Ovary (tissue), 7 donors: ENCODE measurements at regions not wholly inside any gene's neighbourhood (a gene's known extent, or its start where the extent isn't known, plus 50 kb on each side); places are given as distances from the start of the nearest gene placed in this dataset.

Source experiments
- DNase-seq, 5 donors: peaks; one replicate each; pipeline ENCODE4 v3.0.0-alpha.2; 2019 to 2020
- H3K27ac ChIP-seq, 2 donors: fragments of 200-600 bp; one replicate each; pipeline versions ENCODE4 v1.5.1 to v1.8.0; 2019 to 2022
- H3K27me3 ChIP-seq: fragments of 200-600 bp; one replicate; pipeline ENCODE4 v1.8.0; 2022
- H3K36me3 ChIP-seq: fragments of 200-600 bp; sonication (generic); one replicate; pipeline ENCODE4 v1.5.1; 2019
- H3K4me1 ChIP-seq: one replicate; pipeline ENCODE4 v1.8.1; 2013; ENCODE audit warnings: mild to moderate bottlenecking, moderate library complexity; ENCODE audit not compliant: insufficient read depth
- H3K4me3 ChIP-seq: fragments of 200-600 bp; sonication (generic); one replicate; pipeline ENCODE4 v1.5.1; 2017
- H3K9me3 ChIP-seq, 2 donors: fragments of 200-600 bp in 1 of 2; sonication (generic) in 1 of 2; one replicate each; pipeline versions ENCODE4 v1.5.1 to v1.8.1; 2013 to 2019; ENCODE audit warnings: mild to moderate bottlenecking in 1 of 2, moderate library complexity in 1 of 2
- CTCF ChIP-seq, 3 donors: fragments of 450-650 bp in 2 of 3; fragments of 200-600 bp in 1 of 3; IDR thresholded peaks; one replicate each; pipeline versions ENCODE4 v1.5.1 to v1.8.0; 2016 to 2022; ENCODE audit warnings: antibody characterized with exemption in 3 of 3, mild to moderate bottlenecking in 1 of 3
- EP300 ChIP-seq: sonication (generic); formaldehyde crosslinking; IDR thresholded peaks from one replicate; pipeline ENCODE4 v1.6.1; 2017; ENCODE audit warnings: antibody characterized with exemption
- POLR2A ChIP-seq: fragments of 450-650 bp; IDR thresholded peaks from one replicate; pipeline ENCODE4 v1.6.1; 2017; ENCODE audit warnings: antibody characterized with exemption, mild to moderate bottlenecking, moderate library complexity
- WGBS, 3 donors: extraction: QIAGEN DNeasy Blood & Tissue Kit in 1 of 3; methylation state at CpG; one replicate each; pipeline versions ENCODE4 v1.1.5 to v1.1.7; 2013 to 2017; 5-methylcytosine and 5-hydroxymethylcytosine counted together
- intact Hi-C, 4 donors: fragments of 100-400 bp; cut with DNase I; formaldehyde crosslinking; loops; one replicate each; pipeline versions ENCODE4 v1.11.0 to v1.15.1; 2022 to 2023
- donor health status: DM: no; HTN: no; CAD: no; lungs with moderate emphysema.
- donor health status: DM: no; HTN: no; CAD: no.
- donor health status: Bipolar disorder and iron deficiency.
- donor health status: DM: no; HTN: no; CAD: no.
- donor health status: DM: yes; HTN: yes; CAD: no.

- DNase-seq = no peak
- TF ChIP-seq EP300 (no peak), POLR2A (no peak), CTCF (IDR thresholded peaks at IDR 0.05) (no peak)
- no peak overlapping the region for H3K27ac ChIP-seq
- no peaks in the 10 kb centered on the region for H3K27me3 ChIP-seq
- no peaks in the 10 kb centered on the region for H3K9me3 ChIP-seq
- no peaks in the 10 kb centered on the region for H3K36me3 ChIP-seq
- no peak overlapping the region for H3K4me3 ChIP-seq
- WGBS, 3 donors = 67 to 77% (median 72%) methylated on average over 2 of the region's 2 CpGs
- no peaks in the 10 kb centered on the region for H3K4me1 ChIP-seq
- intact Hi-C loops = no loop called here
Observed at GRCh38 chr1:238152119-238152518, 261.4 kb upstream of the ZP4 start.

GRCh38 chr1:238143038-238143437 is 252.3 kb upstream of the ZP4 start:
- intact Hi-C loops = no loop called here
- WGBS, 3 donors = 79 to 85% (median 80%) methylated on average over 3 of the region's 3 CpGs
- Histone ChIP-seq H3K36me3 (no peaks in the 10 kb centered on the region), H3K27me3 (no peaks in the 10 kb centered on the region), H3K27ac (no peak overlapping the region), H3K4me1 (no peaks in the 10 kb centered on the region), H3K9me3 (no peaks in the 10 kb centered on the region), H3K4me3 (no peak overlapping the region)
- TF ChIP-seq EP300 (no peak), POLR2A (no peak), CTCF (IDR thresholded peaks at IDR 0.05) (no peak)
- DNase-seq = no peak

DNA sequence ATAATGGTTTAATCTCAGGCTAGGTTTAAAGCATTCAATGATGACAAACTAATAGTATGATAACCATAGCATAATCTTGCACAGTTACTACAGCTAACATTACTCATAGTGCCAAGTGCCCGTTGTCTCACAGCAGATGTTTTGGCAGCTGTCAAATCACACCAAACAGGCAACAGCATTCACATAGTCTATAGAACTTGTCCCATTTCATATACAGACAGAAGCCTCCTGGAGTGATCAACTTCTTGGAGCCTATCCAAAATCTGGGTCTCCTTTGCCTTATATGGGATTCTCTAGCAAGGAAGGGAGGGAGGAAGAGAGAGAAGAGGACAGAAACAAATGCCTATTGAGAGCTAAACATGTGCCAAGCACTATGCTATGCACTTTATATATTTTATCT is 250.6 kb upstream of the ZP4 start:
- TF ChIP-seq EP300 (no peak), CTCF (IDR thresholded peaks at IDR 0.05) (no peak), POLR2A (no peak)
- 67 to 78% (median 75%) methylated on average over 1 of the region's 1 CpG for whole genome bisulfite sequencing, 3 donors
- H3K36me3 ChIP-seq = no peaks in the 10 kb centered on the region
- H3K4me1 ChIP-seq = no peaks in the 10 kb centered on the region
- no peak overlapping the region for H3K4me3 ChIP-seq
- intact Hi-C loops = no loop called here
- H3K27me3 ChIP-seq = no peaks in the 10 kb centered on the region
- no peak overlapping the region for H3K27ac ChIP-seq
- no peak for DNase-seq
- H3K9me3 ChIP-seq = no peaks in the 10 kb centered on the region

- intact Hi-C loops = no loop called here
- 30 to 67% (median 40%) methylated on average over 2 of the region's 2 CpGs for WGBS, 3 donors
Observed at GRCh38 chr1:238139713-238140112, 249.0 kb upstream of the ZP4 start.

More at GRCh38 chr1:238139713-238140112, 249.0 kb upstream of the ZP4 start:
- no peaks in the 10 kb centered on the region for H3K27me3 ChIP-seq
- no peak overlapping the region for H3K4me3 ChIP-seq
- H3K36me3 ChIP-seq = no peaks in the 10 kb centered on the region
- H3K27ac ChIP-seq = no peak overlapping the region
- no peaks in the 10 kb centered on the region for H3K9me3 ChIP-seq
- no peak for TF ChIP-seq EP300
- no peak for TF ChIP-seq CTCF (IDR thresholded peaks at IDR 0.05)
- TF ChIP-seq POLR2A = no peak
- no peaks in the 10 kb centered on the region for H3K4me1 ChIP-seq
- no peak for DNase-seq
